DMS79 treated with DMSO at 0.1 percent for 48 hours (cell line): ENCODE measurements at regions not wholly inside any gene's neighbourhood (a gene's known extent, or its start where the extent isn't known, plus 50 kb on each side); places are given as distances from the start of the nearest gene placed in this dataset.
A peak's percentile ranks its signal among the peaks of the same experiment; 100 is the strongest.

Source experiments
- DNase-seq: peaks from one replicate; lab custom pipeline; 2025; lab: John Stamatoyannopoulos, UW

GRCh38 chr4:185991770-185992169 is 77.2 kb upstream of the TLR3 start:
- no peak for DNase-seq

- no peak for DNase-seq
These were observed 76.4 kb upstream of the TLR3 start for GRCh38 chr4:185992585-185992984.

DNA sequence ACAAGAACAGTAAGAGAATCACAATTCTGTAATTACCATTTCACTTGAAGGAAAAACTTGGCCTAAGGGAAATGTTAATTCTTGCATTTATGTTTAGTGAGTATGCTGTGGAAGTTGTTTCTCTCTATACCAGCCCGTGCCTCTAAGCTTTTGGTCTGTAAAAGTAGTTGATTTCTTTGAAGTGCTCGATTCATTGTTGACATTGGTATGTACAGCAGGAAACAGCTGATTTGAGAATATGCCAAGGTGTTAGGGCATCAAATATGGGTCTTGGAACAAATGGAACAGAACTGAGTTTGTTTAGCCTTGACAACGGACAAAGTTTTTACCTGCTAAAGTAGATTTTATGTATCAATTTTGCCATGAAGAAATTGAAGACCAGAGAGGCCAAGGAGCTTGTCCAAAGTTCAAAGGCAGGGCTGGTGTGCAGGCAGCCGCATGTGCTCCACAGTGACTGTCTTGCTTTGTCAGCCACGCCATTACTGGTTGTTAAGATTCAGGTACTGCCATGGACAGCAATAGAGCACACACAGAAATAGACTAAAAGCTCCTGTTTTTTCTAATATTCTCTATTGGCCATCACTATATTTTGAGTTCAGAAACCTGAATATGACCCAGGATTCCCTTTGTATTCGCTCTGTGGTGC is 75.5 kb upstream of the TLR3 start:
- DNase-seq, result no peak

DNA sequence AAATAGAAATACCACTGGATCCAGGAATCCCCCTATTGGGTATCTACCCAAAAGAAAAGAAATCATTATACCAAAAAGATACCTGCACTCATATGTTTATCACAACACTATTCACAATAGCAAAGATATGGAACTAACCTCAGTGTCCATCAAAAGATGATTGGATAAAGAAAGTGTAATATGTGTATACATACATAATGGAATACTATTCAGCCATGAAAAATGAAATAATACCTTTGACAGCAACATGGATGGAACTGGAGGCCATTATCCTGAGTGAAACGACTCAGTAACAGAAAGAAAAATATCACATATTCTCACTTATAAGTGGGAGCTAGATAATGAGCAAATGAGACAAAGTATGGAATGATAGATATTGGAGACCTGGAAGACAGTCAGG is 74.2 kb upstream of the TLR3 start:
- no peak for DNase-seq

DNA sequence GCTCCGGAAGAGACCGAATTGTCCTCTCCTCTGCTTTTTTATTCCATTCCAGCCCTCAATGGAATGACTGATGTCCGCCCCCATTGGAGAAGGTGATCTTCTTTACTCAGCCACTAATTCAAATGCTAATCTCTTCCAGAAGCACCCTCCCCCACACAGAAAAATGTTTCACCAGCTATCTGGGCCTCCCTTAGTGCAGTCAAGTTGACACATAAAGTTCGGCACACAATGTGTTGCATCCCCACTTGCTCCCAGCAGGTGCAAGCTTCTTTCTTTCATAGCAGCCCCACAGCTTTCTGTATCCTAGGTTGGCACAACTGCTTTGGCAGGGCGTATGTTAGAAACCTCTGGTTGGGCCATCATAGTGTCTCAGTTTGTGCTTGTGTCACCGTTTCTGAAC is 73.3 kb upstream of the TLR3 start:
- no peak for DNase-seq

DNA sequence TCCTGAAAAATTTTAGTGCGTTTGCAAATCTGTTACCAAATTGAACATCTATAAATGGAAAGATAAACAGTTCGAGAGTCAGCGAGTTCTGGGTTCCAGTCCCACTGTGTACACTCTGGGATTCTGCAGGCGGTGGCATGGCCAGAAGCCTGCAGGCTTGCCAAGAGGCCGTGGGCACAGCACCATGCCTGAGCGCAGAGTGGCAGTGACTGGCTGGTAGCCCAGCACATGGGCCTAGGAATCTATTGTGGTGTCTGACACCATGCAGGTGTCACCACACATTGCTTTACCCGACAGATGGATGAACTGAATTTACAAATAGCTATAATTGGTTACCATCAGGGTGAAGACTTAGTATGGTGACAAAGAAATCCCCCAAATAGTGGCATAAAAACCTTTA is 71.7 kb upstream of the TLR3 start:
- no peak for DNase-seq

DNA sequence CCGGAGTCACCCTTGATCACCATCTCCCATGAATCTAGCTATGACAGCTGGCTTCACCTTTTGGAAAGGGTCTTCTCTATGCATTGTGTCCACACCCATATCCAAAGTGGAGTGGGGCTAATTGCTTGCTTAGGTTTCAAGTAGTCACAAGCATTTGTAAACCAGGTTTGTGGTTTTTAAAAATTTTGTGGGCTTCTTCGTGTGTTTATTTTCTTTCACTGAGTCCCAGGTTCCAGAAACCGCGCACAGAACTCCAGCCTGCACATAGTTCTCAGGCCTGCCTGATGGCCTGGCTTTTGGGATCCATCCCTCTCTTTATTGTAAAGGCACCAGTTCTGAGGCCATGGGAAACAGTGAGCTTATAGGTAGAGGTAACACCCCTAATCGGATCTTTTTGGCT is 70.2 kb upstream of the TLR3 start:
- DNase-seq, result peak; percentile 60

DNA sequence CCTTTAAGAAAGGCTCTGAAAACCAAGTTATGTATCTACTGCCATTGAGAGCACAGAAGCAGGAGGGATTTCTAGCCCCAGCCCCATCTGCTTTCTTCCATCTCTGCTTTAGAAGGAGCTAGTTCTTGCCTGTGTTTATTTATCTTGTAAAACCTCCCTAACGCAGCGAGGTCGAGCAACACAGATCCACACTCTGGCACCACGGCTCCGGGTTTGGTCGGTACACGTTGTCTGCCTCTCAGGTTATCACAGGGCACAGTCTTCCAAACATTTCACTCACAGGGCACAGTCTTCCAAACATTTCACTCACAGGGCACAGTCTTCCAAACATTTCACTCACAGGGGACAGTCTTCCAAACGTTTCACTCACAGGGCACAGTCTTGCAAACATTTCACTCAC is 69.7 kb upstream of the TLR3 start:
- no peak for DNase-seq

DNA sequence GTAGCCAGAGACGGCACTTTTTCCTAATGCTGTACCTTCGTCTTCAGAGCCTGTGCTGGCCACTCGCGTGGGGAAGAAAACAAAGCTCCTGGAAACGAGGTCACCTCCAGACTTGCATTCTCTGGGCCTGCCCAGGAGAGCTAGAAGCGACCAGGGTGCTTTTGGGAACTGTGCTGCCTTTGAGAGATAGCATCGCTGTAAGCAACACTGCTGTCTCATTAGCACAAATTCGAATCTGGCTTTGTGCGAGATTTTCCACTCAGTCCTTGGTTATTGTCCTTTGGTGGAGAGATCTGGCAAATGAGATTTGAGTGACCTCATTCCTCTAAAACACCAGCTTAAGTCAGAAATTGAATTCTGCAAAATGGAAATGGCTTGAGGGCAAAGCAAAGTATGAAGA is 66.1 kb upstream of the TLR3 start:
- DNase-seq, result no peak

GRCh38 chr4:186003746-186004145 is 65.2 kb upstream of the TLR3 start:
- DNase-seq, result no peak

DNA sequence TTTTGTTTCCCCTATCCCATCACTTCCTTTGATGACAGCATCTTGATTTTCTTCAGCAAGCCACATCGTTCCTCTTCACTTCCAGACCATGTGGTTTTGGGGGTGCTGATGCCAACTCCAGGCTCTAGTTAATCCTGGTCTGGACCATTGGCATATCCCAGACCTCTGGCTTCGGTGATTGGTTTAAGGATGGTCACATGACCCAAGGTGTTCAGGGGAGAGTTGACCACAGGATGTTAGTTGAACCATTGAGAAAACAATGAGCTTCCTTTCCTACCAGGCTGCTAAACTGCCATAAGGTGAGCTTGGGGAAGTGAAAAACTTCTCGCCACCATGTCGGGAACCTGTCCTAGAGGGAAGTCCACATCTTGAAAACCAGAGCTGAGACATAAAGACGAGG is 60.9 kb upstream of the TLR3 start:
- DNase-seq, result no peak

DNA sequence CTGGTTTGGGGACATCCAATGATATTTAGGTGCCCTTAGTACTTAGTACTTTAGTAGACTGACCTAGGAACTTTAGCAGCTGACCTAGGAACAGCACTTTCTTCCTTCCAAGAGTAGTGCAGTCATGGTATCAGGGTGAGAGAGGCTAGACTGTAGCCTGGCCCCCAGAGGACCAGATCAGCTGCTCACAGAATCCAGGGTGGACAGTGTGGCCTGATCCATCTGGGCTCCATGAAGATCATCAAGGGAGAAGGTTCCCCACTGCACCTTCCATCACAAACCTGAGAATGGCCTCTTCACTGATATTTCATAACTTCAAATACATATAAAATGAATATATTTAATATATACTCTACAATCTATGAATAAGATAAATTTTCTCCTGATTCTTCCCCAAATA is 59.0 kb upstream of the TLR3 start:
- no peak for DNase-seq

GRCh38 chr4:186010821-186011220 is 58.1 kb upstream of the TLR3 start:
- no peak for DNase-seq

DNA sequence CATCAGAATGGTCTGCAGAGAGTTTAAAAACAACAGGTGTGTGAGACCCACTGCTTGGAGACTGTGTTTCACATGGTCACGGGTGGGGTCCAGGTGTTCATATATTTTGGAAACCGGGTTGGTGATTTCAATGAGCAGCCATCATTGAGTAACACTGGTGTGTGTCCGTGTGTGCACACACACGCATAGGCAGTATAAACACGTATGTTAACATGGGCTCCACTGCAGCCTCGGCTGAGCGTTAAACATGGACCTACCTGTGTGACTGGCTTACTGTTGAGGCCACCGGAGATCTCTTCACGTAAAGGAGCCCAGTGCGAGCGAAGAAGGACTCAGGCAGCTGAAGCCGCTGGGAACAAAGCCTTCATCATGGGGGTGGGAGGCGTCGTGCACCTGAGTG is 56.9 kb upstream of the TLR3 start:
- no peak for DNase-seq

DNA sequence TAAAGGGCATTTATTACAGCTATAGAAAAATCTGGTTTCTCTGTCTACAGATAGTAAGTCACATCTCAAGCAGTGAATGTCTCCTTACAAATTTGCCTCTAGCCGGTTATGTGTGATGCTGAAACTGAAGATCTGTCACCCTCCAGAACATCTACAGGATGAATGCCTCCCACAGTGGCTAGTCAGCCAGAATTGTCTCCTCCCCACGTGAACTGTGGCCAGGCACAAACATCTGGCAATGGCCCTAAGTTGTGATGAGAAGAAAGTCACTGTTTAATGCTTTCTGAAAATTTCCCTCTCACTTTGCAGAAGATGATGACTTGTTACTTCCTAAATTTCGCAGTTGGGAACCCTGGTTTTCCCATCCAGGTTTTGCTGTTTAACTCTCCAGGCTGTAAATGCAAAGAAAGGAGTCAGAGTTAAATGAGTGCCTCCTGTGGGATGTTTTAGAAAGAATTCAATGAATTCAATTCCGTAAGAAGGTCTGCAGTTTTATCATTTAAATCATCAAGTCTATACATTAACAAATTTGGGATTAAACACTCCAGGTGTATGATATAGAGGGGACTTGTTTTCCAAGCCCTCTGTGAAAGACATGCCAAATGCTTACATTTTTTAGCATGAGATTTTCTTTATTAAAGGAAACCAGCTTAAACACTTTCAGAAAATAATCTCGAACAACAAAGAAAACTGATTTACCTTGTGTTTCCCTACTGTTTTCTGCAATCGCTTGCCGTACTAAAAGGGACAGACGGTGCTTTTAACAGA is 55.4 kb upstream of the TLR3 start:
- DNase-seq, result no peak

DNA sequence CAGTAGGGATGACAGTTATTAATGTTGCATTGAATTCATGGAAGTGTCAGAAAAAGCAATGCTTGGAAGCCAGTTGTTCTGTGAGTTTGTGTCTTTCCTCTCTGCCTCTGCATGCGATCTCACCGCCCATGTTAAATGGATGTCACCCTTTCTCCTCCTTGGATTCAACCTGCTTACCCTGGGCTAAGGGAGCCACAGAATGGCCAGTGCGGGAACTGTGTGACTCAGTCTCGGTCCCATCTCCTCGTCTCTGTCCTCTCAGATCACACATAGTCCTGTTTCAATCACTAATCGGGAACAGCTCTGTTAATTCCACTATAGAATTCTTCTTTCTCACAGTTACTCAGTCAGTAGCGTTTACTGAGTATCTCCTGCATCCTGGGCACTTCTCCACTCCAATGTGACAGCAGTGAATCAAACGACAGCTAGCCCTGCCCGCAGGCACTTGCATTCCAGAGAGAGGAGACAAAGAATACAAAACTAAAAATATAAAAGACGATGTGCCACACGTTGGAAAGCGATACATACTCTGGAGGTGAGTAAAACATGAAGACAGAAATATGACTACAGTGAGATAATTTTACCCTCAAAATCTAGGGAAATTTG is 53.6 kb upstream of the TLR3 start:
- DNase-seq, result no peak

GRCh38 chr4:186016796-186017195 is 52.2 kb upstream of the TLR3 start:
- DNase-seq, result no peak

DNA sequence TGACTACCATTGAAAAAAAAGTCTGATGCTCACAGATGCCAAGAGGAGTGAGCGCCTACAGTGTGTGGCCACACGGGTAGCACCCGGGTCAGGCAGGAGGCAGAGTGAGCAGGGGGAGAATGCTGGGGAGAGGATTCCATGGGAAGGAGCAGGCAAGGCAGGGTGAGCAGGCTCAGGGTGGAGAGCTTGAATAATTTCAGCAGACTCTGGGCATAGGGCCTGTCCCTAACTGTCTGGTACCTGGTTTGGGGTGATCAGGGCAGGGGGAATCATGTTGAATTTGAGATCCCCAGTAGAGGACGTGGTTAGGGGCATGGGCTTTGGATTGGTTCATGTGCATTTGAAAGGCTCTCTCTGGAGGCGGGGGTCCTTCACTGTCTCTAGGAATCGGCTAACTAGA is 51.2 kb upstream of the TLR3 start:
- DNase-seq, result no peak

- DNase-seq, result no peak
These were observed 50.7 kb upstream of the TLR3 start for GRCh38 chr4:186018261-186018660.

GRCh38 chr4:186018784-186019183 is 50.2 kb upstream of the TLR3 start:
- DNase-seq, result no peak
